IMR-90 (cell line): ENCODE measurements at regions not wholly inside any gene's neighbourhood (a gene's known extent, or its start where the extent isn't known, plus 50 kb on each side); places are given as distances from the start of the nearest gene placed in this dataset.

Source experiments
- ATAC-seq: fragments of 200-7000 bp; cut with Tn5 transposase; 2 replicates; pipeline ENCODE4 v1.9.1; 2020; ENCODE audit warnings: low read depth, mild to moderate bottlenecking, moderate library complexity
- BruUV-seq: library from RNA; stranded (reverse); fragments of 400-500 nt; replicated peaks from 2 replicates; lab custom pipeline; 2021; lab: Mats Ljungman, UMichigan
- CTCF ChIA-PET: fragments of 300-600 bp; formaldehyde crosslinking; extraction: SDS; loops from one replicate; lab custom pipeline; 2021; ENCODE audit warnings: antibody characterized with exemption; lab: Yijun Ruan, JAX
- POLR2A ChIA-PET: fragments of 300-600 bp; sonication (Branson Sonifier 250); formaldehyde crosslinking; loops from one replicate; lab custom pipeline; 2022; ENCODE audit warnings: antibody characterized with exemption; ENCODE audit not compliant: unreplicated experiment; lab: Charles Lee
- DNase-seq: peaks from one replicate; pipeline ENCODE4 v3.0.0; 2013
- H2AFZ ChIP-seq: replicated peaks from 2 replicates; pipeline ENCODE3; 2013; ENCODE audit warnings: low read length, mild to moderate bottlenecking; ENCODE audit not compliant: poor library complexity
- H2AK5ac ChIP-seq: 2 replicates; pipeline ENCODE4 v1.6.1; 2013; ENCODE audit warnings: low read depth, low read length, inconsistent platforms
- H2AK9ac ChIP-seq: replicated peaks from 2 replicates; pipeline ENCODE3; 2013; ENCODE audit warnings: mild to moderate bottlenecking, low read depth, low read length, moderate library complexity; ENCODE audit not compliant: poor library complexity
- H2BK120ac ChIP-seq: 2 replicates; pipeline ENCODE4 v1.6.1; 2013; ENCODE audit warnings: low read depth, low read length, inconsistent platforms
- H2BK15ac ChIP-seq: 3 replicates; pipeline ENCODE4 v1.6.1; 2013; ENCODE audit warnings: low read depth, low read length, inconsistent platforms
- H2BK20ac ChIP-seq: 2 replicates; pipeline ENCODE4 v1.6.1; 2013; ENCODE audit warnings: low read depth, mild to moderate bottlenecking, inconsistent platforms, low read length, moderate library complexity
- H2BK5ac ChIP-seq: 2 replicates; pipeline ENCODE4 v1.6.1; 2013; ENCODE audit warnings: mild to moderate bottlenecking, low read depth, low read length, inconsistent platforms; ENCODE audit not compliant: poor library complexity, severe bottlenecking
- H3K14ac ChIP-seq: replicated peaks from 2 replicates; pipeline ENCODE4 v1.6.1; 2013; ENCODE audit warnings: low read depth, low read length, inconsistent platforms
- H3K18ac ChIP-seq: 2 replicates; pipeline ENCODE4 v1.6.1; 2013; ENCODE audit warnings: low read depth, low read length, control low read depth
- H3K23ac ChIP-seq: 2 replicates; pipeline ENCODE4 v1.6.1; 2013; ENCODE audit warnings: low read depth, low read length, inconsistent platforms
- H3K27ac ChIP-seq: 2 replicates; pipeline ENCODE4 v1.5.1; 2013; ENCODE audit warnings: mild to moderate bottlenecking, control low read depth, low read length; ENCODE audit not compliant: insufficient read depth
- H3K27me3 ChIP-seq: 2 replicates; pipeline ENCODE4 v1.6.1; 2013; ENCODE audit warnings: low read length; ENCODE audit not compliant: control insufficient read depth, insufficient read depth
- H3K36me3 ChIP-seq: 2 replicates; pipeline ENCODE4 v1.6.1; 2013; ENCODE audit warnings: low read length, mixed read lengths; ENCODE audit not compliant: control insufficient read depth, insufficient read depth
- H3K4ac ChIP-seq: 2 replicates; pipeline ENCODE4 v1.6.1; 2013; ENCODE audit warnings: low read depth, low read length, inconsistent platforms
- H3K4me1 ChIP-seq: 2 replicates; pipeline ENCODE4 v1.6.1; 2013; ENCODE audit warnings: low read length, mixed read lengths; ENCODE audit not compliant: control insufficient read depth, insufficient read depth
- H3K4me2 ChIP-seq: 2 replicates; pipeline ENCODE4 v1.6.1; 2013; ENCODE audit warnings: low read depth, mild to moderate bottlenecking, control low read depth, low read length, moderate library complexity
- H3K4me3 ChIP-seq: 2 replicates; pipeline ENCODE4 v1.5.1; 2013; ENCODE audit warnings: low read depth, mild to moderate bottlenecking, control low read depth, low read length, moderate library complexity; ENCODE audit not compliant: insufficient read depth
- H3K56ac ChIP-seq: 2 replicates; pipeline ENCODE4 v1.6.1; 2013; ENCODE audit warnings: low read length, inconsistent platforms; ENCODE audit not compliant: insufficient read depth; ENCODE audit errors: extremely low read depth
- H3K79me1 ChIP-seq, 2 experiments: 2 replicates each; pipeline ENCODE4 v1.6.1; 2013; ENCODE audit warnings: low read length in 2 of 2, inconsistent platforms in 1 of 2, low read depth in 1 of 2
- H3K9ac ChIP-seq: 2 replicates; pipeline ENCODE4 v1.6.1; 2013; ENCODE audit warnings: low read depth, low read length, control low read depth
- H3K9me1 ChIP-seq: 2 replicates; pipeline ENCODE4 v1.6.1; 2013; ENCODE audit warnings: low read length, inconsistent platforms; ENCODE audit not compliant: insufficient read depth
- H3K9me3 ChIP-seq: 2 replicates; pipeline ENCODE4 v1.6.1; 2013; ENCODE audit warnings: low read length; ENCODE audit not compliant: control insufficient read depth, insufficient read depth
- H4K20me1 ChIP-seq: 2 replicates; pipeline ENCODE4 v1.6.1; 2013; ENCODE audit warnings: low read length, inconsistent platforms; ENCODE audit not compliant: insufficient read depth
- H4K5ac ChIP-seq: 2 replicates; pipeline ENCODE4 v1.6.1; 2013; ENCODE audit warnings: mild to moderate bottlenecking, low read depth, low read length, control low read depth
- H4K8ac ChIP-seq, 2 experiments: 2 replicates each; pipeline ENCODE4 v1.6.1; 2013; ENCODE audit warnings: low read depth in 2 of 2, low read length in 2 of 2, control low read depth in 1 of 2, inconsistent platforms in 1 of 2
- H4K91ac ChIP-seq: 2 replicates; pipeline ENCODE4 v1.6.1; 2013; ENCODE audit warnings: low read depth, low read length, inconsistent platforms; ENCODE audit not compliant: insufficient read depth
- CHD1 ChIP-seq: IDR thresholded peaks from 2 replicates; pipeline ENCODE4 v1.6.1; 2012; ENCODE audit warnings: low read depth, low read length, improper control_type of control experiment
- FOS ChIP-seq: fragments of 150-350 bp; IDR thresholded peaks from 2 replicates; pipeline ENCODE4 v1.6.1; 2016; ENCODE audit warnings: low read depth, low read length
- dilution Hi-C: fragments of 300-500 bp; cut with HindIII; formaldehyde crosslinking; loops from one replicate; pipeline ENCODE4 v1.14.3; 2018; ENCODE audit warnings: low sequenced_read_pairs; ENCODE audit not compliant: unreplicated experiment
- in situ Hi-C: fragments of 300-500 bp; cut with MboI; formaldehyde crosslinking; loops from 3 replicates; pipeline ENCODE4 v1.14.3; 2019; ENCODE audit warnings: low sequenced_read_pairs, inconsistent platforms, mixed read lengths
- intact Hi-C: fragments of 100-400 bp; cut with micrococcal nuclease; formaldehyde crosslinking; loops from 2 replicates; pipeline ENCODE4 v1.10.0; 2022

GRCh38 chr1:81304187-81304586 lies 496.5 kb upstream of the ADGRL2 start:
- H2AFZ ChIP-seq: no peak overlapping the region
- H3K27me3 ChIP-seq: no peaks in the 10 kb centered on the region
- dilution Hi-C loops (no loop called here), in situ Hi-C loops (no loop called here), intact Hi-C loops (no loop called here)
- ChIA-PET CTCF (no interaction called here), POLR2A (no interaction called here)
- H3K9me1 ChIP-seq: no peaks in the 10 kb centered on the region
- no peaks in the 10 kb centered on the region for H4K20me1 ChIP-seq
- no peak overlapping the region for H2BK15ac ChIP-seq
- no peak overlapping the region for H2AK5ac ChIP-seq
- ATAC-seq: no peak; the same call in 1 of the 2 replicates
- no peak overlapping the region for H3K18ac ChIP-seq
- no peak overlapping the region for H3K56ac ChIP-seq
- H2BK5ac ChIP-seq: no peak overlapping the region
- H2BK20ac ChIP-seq: no peak overlapping the region
- H3K36me3 ChIP-seq: no peaks in the 10 kb centered on the region
- no peak overlapping the region for H4K5ac ChIP-seq
- peak; percentile 51 for DNase-seq
- H3K9me3 ChIP-seq: no peaks in the 10 kb centered on the region
- no peak overlapping the region for H2AK9ac ChIP-seq
- H3K9ac ChIP-seq: no peak overlapping the region
- no peak overlapping the region for H3K4me2 ChIP-seq
- no peaks in the 10 kb centered on the region for H3K79me1 ChIP-seq
- no peak overlapping the region for H2BK120ac ChIP-seq
- no peak overlapping the region for H3K27ac ChIP-seq
- no peak overlapping the region for H4K8ac ChIP-seq
- H4K91ac ChIP-seq: no peak overlapping the region
- BruUV-seq: no TSS peak
- H3K4ac ChIP-seq: no peak overlapping the region
- TF ChIP-seq CHD1: no peak
- peak; percentile 71 for TF ChIP-seq FOS
- no peaks in the 10 kb centered on the region for H3K4me1 ChIP-seq
- no peak overlapping the region for H3K4me3 ChIP-seq
- no peak overlapping the region for H3K23ac ChIP-seq
- no peak overlapping the region for H3K14ac ChIP-seq
